Keratinocyte (primary cell): ENCODE measurements at regions not wholly inside any gene's neighbourhood (a gene's known extent, or its start where the extent isn't known, plus 50 kb on each side); places are given as distances from the start of the nearest gene placed in this dataset.

ENCODE experiments used
- DNase-seq: peaks from one replicate; pipeline ENCODE4 v3.0.0-alpha.2; 2011; ENCODE audit warnings: low read depth, missing footprints, low spot score
- FAIRE-seq: peaks from 2 replicates; lab custom pipeline; 2011; peaks lifted over from hg19 to GRCh38; lab: Jason Lieb, UNC
- H2AFZ ChIP-seq: 2 replicates; pipeline ENCODE4 v1.6.0; 2012; ENCODE audit warnings: low read length, control low read depth, inconsistent platforms; ENCODE audit not compliant: control insufficient read depth
- H3K27ac ChIP-seq: 2 replicates; pipeline ENCODE4 v1.5.1; 2011; ENCODE audit warnings: low read length; ENCODE audit not compliant: control insufficient read depth, insufficient read depth
- H3K27me3 ChIP-seq: 3 replicates; pipeline ENCODE4 v1.6.0; 2011; ENCODE audit warnings: low read length; ENCODE audit not compliant: control insufficient read depth, insufficient read depth; ENCODE audit errors: extremely low read depth
- H3K36me3 ChIP-seq, 2 experiments: 2 replicates in 1 of 2; 3 replicates in 1 of 2; pipeline ENCODE4 v1.5.1; 2011; ENCODE audit warnings: low read length in 2 of 2, mild to moderate bottlenecking in 1 of 2; ENCODE audit not compliant: control insufficient read depth in 2 of 2, insufficient read depth in 2 of 2; ENCODE audit errors: extremely low read depth in 1 of 2
- H3K4me1 ChIP-seq: 3 replicates; pipeline ENCODE4 v1.5.1; 2011; ENCODE audit warnings: low read length; ENCODE audit not compliant: control insufficient read depth, insufficient read depth; ENCODE audit errors: extremely low read depth
- H3K4me2 ChIP-seq: 3 replicates; pipeline ENCODE4 v1.6.0; 2011; ENCODE audit warnings: low read depth, low read length; ENCODE audit not compliant: control insufficient read depth, insufficient read depth; ENCODE audit errors: extremely low read depth
- H3K4me3 ChIP-seq, 3 experiments: fragments of 200-600 bp in 1 of 3; sonication (generic) in 1 of 3; 2 replicates in 2 of 3; 3 replicates in 1 of 3; pipeline ENCODE4 v1.5.1; 2011 to 2016; ENCODE audit warnings: low read length in 3 of 3, mild to moderate bottlenecking in 3 of 3, control low read depth in 2 of 3, inconsistent platforms in 1 of 3, low read depth in 1 of 3, mixed read lengths in 1 of 3, mixed run types in 1 of 3, moderate library complexity in 1 of 3; ENCODE audit not compliant: control insufficient read depth in 2 of 3, insufficient read depth in 2 of 3; ENCODE audit errors: extremely low read depth in 1 of 3
- H3K79me2 ChIP-seq: 2 replicates; pipeline ENCODE4 v1.6.0; 2012; ENCODE audit warnings: low read length; ENCODE audit not compliant: control insufficient read depth, insufficient read depth
- H3K9ac ChIP-seq: 3 replicates; pipeline ENCODE4 v1.6.0; 2011; ENCODE audit warnings: low read length; ENCODE audit not compliant: control insufficient read depth, insufficient read depth; ENCODE audit errors: extremely low read depth
- H3K9me1 ChIP-seq: 3 replicates; pipeline ENCODE4 v1.6.0; 2011; ENCODE audit warnings: low read length; ENCODE audit not compliant: control insufficient read depth, insufficient read depth; ENCODE audit errors: extremely low read depth
- H3K9me3 ChIP-seq: 2 replicates; pipeline ENCODE4 v1.5.1; 2012; ENCODE audit warnings: low read depth, low read length; ENCODE audit not compliant: control insufficient read depth
- H4K20me1 ChIP-seq: 3 replicates; pipeline ENCODE4 v1.6.0; 2011; ENCODE audit warnings: low read length; ENCODE audit not compliant: control insufficient read depth, insufficient read depth; ENCODE audit errors: extremely low read depth
- CTCF ChIP-seq, 3 experiments: IDR thresholded peaks in 1 of 3; conservative IDR thresholded peaks in 1 of 3; optimal IDR thresholded peaks in 1 of 3; 2 replicates in 2 of 3; 3 replicates in 1 of 3; pipeline versions ENCODE3 to v1.5.1; 2011; ENCODE audit warnings: low read length in 3 of 3, mild to moderate bottlenecking in 3 of 3, moderate library complexity in 2 of 3, control low read depth in 1 of 3, inconsistent platforms in 1 of 3; ENCODE audit not compliant: insufficient read depth in 2 of 3; ENCODE audit errors: extremely low read depth in 1 of 3
- EZH2 ChIP-seq: IDR thresholded peaks from one replicate; pipeline ENCODE4 v1.6.1; 2012; ENCODE audit warnings: inconsistent platforms, mild to moderate bottlenecking, low read length, moderate library complexity
- dilution Hi-C: fragments of 300-500 bp; cut with MboI; formaldehyde crosslinking; loops from one replicate; pipeline ENCODE4 v1.7.0; 2020; ENCODE audit warnings: low sequenced_read_pairs; ENCODE audit not compliant: extremely low pct_ligation_motif_present

- Histone ChIP-seq H3K4me3 (no peak overlapping the region), H3K36me3 (no peaks in the 10 kb centered on the region), H3K4me1 (no peaks in the 10 kb centered on the region), H4K20me1 (no peaks in the 10 kb centered on the region), H3K79me2 (no peaks in the 10 kb centered on the region), H3K27ac (no peak overlapping the region), H3K9me1 (no peaks in the 10 kb centered on the region), H2AFZ (no peak overlapping the region), H3K9me3 (no peaks in the 10 kb centered on the region), H3K27me3 (peaks cover 13% of the 10 kb centered on the region), H3K4me2 (no peak overlapping the region), H3K9ac (no peak overlapping the region)
- no peak for FAIRE-seq
- dilution Hi-C loops: no loop called here
- TF ChIP-seq CTCF (optimal IDR thresholded peaks at IDR 0.05 in 1 of 3, IDR thresholded peaks at IDR 0.05 in 1 of 3, conservative IDR thresholded peaks at IDR 0.05 in 1 of 3; ENCODE audit: extremely low read depth in 1 of 3, insufficient read depth in 2 of 3, low read length in 3 of 3) (no peak), EZH2 (no peak)
- no peak for DNase-seq
Observed at GRCh38 chr17:77849239-77849638, 109.3 kb upstream of the TNRC6C start.

GRCh38 chr17:77851921-77852320 is 106.6 kb upstream of the TNRC6C start:
- TF ChIP-seq CTCF (optimal IDR thresholded peaks at IDR 0.05 in 1 of 3, IDR thresholded peaks at IDR 0.05 in 1 of 3, conservative IDR thresholded peaks at IDR 0.05 in 1 of 3; ENCODE audit: extremely low read depth in 1 of 3, insufficient read depth in 2 of 3, low read length in 3 of 3) (no peak), EZH2 (no peak)
- no peaks in the 10 kb centered on the region for H3K9me3 ChIP-seq
- H3K4me3 ChIP-seq: no peak overlapping the region
- no peak overlapping the region for H3K27ac ChIP-seq
- H3K36me3 ChIP-seq: no peaks in the 10 kb centered on the region
- no peak overlapping the region for H3K9ac ChIP-seq
- no peak overlapping the region for H2AFZ ChIP-seq
- peaks cover 17% of the 10 kb centered on the region for H3K27me3 ChIP-seq
- no peaks in the 10 kb centered on the region for H3K4me1 ChIP-seq
- DNase-seq: no peak
- H3K4me2 ChIP-seq: no peak overlapping the region
- dilution Hi-C loops: no loop called here
- H3K9me1 ChIP-seq: no peaks in the 10 kb centered on the region
- H3K79me2 ChIP-seq: no peaks in the 10 kb centered on the region
- FAIRE-seq: no peak
- H4K20me1 ChIP-seq: no peaks in the 10 kb centered on the region
